ENCODE measurements at regions not wholly inside any gene's neighbourhood (a gene's known extent, or its start where the extent isn't known, plus 50 kb on each side); places are given as distances from the start of the nearest gene placed in this dataset.

GRCh38 chr15:38879909-38880471 is 315.4 kb upstream of the RASGRP1 start:
- intact Hi-C loops (cut with DNase I) = no loop called here
- no peaks in the 10 kb centered on the region for H3K4me1 ChIP-seq
- TF ChIP-seq CTCF (IDR thresholded peaks at IDR 0.05) = no peak
- no peaks in the 10 kb centered on the region for H3K27me3 ChIP-seq (ENCODE audit: insufficient read depth in 3 of 3, low read length in 2 of 3)
- no peak overlapping the region for H3K4me3 ChIP-seq
- no peak overlapping the region for H3K27ac ChIP-seq
- DNase-seq (peak; percentile 50 to 64), ATAC-seq (peak in 3 of 4 donors; percentile 33 to 66 (median 39))
- no peaks in the 10 kb centered on the region for H3K9me3 ChIP-seq
- H3K36me3 ChIP-seq (ENCODE audit: insufficient read depth in 1 of 2, low read depth in 1 of 2) = no peaks in the 10 kb centered on the region
- 43 to 48% (median 46%) methylated on average over 4 of the region's 4 CpGs for WGBS, 3 donors

- TF ChIP-seq CTCF (IDR thresholded peaks at IDR 0.05) = no peak
- Histone ChIP-seq H3K9me3 (no peaks in the 10 kb centered on the region), H3K36me3 (ENCODE audit: insufficient read depth in 1 of 2, low read depth in 1 of 2) (no peaks in the 10 kb centered on the region), H3K4me1 (no peaks in the 10 kb centered on the region), H3K27me3 (ENCODE audit: insufficient read depth in 3 of 3, low read length in 2 of 3) (no peaks in the 10 kb centered on the region), H3K4me3 (no peak overlapping the region), H3K27ac (no peak overlapping the region)
- intact Hi-C loops (cut with DNase I) = no loop called here
- DNase-seq (no peak), ATAC-seq (no peak)
- 25 to 49% (median 28%) methylated on average over 3 of the region's 3 CpGs for WGBS, 3 donors
Observed at GRCh38 chr15:38882221-38882620, 317.6 kb upstream of the RASGRP1 start.

- no peak for DNase-seq
- intact Hi-C loops (cut with DNase I) = no loop called here
- Histone ChIP-seq H3K27me3 (ENCODE audit: insufficient read depth in 3 of 3, low read length in 2 of 3) (no peaks in the 10 kb centered on the region), H3K4me1 (no peaks in the 10 kb centered on the region), H3K4me3 (no peak overlapping the region), H3K9me3 (no peaks in the 10 kb centered on the region), H3K27ac (no peak overlapping the region), H3K36me3 (ENCODE audit: insufficient read depth in 1 of 2, low read depth in 1 of 2) (no peaks in the 10 kb centered on the region)
- WGBS, 3 donors = 66 to 89% (median 67%) methylated on average over 1 of the region's 1 CpG
- no peak for ATAC-seq
- TF ChIP-seq CTCF (IDR thresholded peaks at IDR 0.05) = no peak
Observed at GRCh38 chr15:38883987-38884386, 319.4 kb upstream of the RASGRP1 start.

- no peak for ATAC-seq
- no peak for DNase-seq
- TF ChIP-seq CTCF (IDR thresholded peaks at IDR 0.05) = no peak
- intact Hi-C loops (cut with DNase I) = no loop called here
- no peaks in the 10 kb centered on the region for H3K9me3 ChIP-seq
- WGBS, 3 donors = 33 to 46% (median 37%) methylated on average over 3 of the region's 3 CpGs
- H3K27ac ChIP-seq = no peak overlapping the region
- no peak overlapping the region for H3K4me3 ChIP-seq
- H3K27me3 ChIP-seq (ENCODE audit: insufficient read depth in 3 of 3, low read length in 2 of 3) = no peaks in the 10 kb centered on the region
- no peaks in the 10 kb centered on the region for H3K4me1 ChIP-seq
- no peaks in the 10 kb centered on the region for H3K36me3 ChIP-seq (ENCODE audit: insufficient read depth in 1 of 2, low read depth in 1 of 2)
Observed at GRCh38 chr15:38885001-38885400, 320.4 kb upstream of the RASGRP1 start.

GRCh38 chr15:38885471-38885952 is 320.9 kb upstream of the RASGRP1 start:
- DNase-seq = no peak
- Histone ChIP-seq H3K4me3 (no peak overlapping the region), H3K27me3 (ENCODE audit: insufficient read depth in 3 of 3, low read length in 2 of 3) (no peaks in the 10 kb centered on the region), H3K36me3 (ENCODE audit: insufficient read depth in 1 of 2, low read depth in 1 of 2) (no peaks in the 10 kb centered on the region), H3K27ac (no peak overlapping the region), H3K9me3 (no peaks in the 10 kb centered on the region), H3K4me1 (no peaks in the 10 kb centered on the region)
- intact Hi-C loops (cut with DNase I) = no loop called here
- ATAC-seq = no peak
- WGBS, 3 donors = 20 to 38% (median 29%) methylated on average over 4 of the region's 4 CpGs
- no peak for TF ChIP-seq CTCF (IDR thresholded peaks at IDR 0.05)
